ENCODE measurements at regions not wholly inside any gene's neighbourhood (a gene's known extent, or its start where the extent isn't known, plus 50 kb on each side); places are given as distances from the start of the nearest gene placed in this dataset.

GRCh38 chr2:81903534-81903933, 1599.0 kb upstream of the LRRTM1 start:
- no peak for TF ChIP-seq CTCF (IDR thresholded peaks at IDR 0.05)
- TF ChIP-seq POLR2A (IDR thresholded peaks at IDR 0.05), result no peak

Measured in breast epithelium (tissue), 3 donors.